ENCODE measurements at regions not wholly inside any gene's neighbourhood (a gene's known extent, or its start where the extent isn't known, plus 50 kb on each side); places are given as distances from the start of the nearest gene placed in this dataset.

DNA sequence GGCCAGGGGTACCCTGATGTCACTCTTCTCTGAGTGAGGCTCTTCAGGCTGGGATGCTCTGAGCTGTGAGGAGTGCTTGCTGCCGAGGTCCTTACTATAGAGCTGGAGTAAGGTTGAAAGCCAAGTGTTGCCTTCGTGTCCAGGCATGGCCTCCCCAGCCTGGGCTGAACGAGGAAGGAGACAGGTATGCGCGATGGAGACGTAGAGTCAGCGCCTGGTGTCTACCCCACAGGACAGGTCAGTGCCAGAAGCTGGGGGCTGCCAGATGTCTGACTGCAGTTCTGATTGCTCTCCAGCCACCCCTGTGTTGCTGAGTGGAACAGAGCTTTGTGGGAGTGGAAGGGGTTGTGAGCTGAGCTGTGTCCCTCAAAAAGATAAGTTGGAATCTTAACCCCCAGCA, 135.8 kb upstream of the AJAP1 start:
- DNase-seq (ENCODE audit: low read depth): no peak

DNA sequence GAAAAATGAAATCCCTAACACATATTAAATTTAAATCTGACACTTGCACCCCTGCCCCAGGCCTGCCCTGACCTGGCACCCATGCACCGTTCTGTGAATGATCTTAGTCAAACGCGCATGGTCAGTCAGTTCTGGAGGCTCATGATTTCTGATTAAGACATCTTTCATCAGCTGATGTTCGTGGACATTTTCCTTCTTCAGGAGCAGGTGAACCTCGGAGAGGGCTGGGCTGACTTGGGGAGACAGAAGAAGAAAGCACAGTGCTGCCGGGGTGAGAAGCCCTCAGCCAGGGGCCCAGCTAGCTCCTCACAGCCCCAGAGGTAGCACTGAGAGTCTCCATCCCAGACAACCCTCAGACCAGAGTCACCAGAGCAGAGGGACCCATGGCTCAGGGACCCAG, 134.5 kb upstream of the AJAP1 start:
- DNase-seq (ENCODE audit: low read depth): no peak

DNA sequence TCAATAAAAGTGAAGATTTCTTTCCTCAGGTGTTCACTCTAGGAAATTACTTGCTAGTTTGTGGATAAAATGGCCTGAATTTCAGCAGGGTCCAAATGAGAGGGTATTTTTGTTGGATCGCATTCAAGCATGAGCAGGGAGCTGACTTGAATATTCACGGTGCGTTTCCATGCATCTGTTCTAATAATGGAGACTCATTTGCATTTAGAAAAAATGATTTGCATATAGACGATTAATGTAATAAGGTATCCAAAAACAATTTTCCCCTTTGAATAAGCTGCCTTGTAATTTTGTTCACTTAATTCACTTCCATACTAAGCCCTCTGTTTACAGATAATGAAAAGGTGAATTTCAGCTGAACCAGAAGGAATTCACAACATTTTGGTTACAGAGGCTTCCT, 130.9 kb upstream of the AJAP1 start:
- no peak for DNase-seq (ENCODE audit: low read depth)

DNA sequence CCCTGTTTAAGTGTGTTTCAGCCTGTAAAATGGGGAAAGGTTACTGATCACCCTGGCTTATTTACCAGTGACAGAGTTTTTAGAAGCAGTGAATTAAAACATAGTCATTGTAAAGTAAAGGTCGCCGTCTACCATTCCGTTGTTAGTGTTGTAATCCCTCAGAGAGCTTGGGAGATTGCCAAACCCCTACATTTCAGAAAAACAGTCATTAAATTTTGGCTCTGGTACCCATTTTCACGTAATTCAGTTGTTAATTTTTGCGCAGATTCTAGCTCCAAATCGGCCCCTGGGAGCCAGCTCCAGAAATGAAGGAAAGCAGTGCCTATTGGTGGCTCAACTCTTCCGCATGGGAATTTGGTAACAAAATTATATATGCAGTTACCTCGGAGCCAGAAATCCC, 127.7 kb upstream of the AJAP1 start:
- DNase-seq (ENCODE audit: low read depth): no peak

DNA sequence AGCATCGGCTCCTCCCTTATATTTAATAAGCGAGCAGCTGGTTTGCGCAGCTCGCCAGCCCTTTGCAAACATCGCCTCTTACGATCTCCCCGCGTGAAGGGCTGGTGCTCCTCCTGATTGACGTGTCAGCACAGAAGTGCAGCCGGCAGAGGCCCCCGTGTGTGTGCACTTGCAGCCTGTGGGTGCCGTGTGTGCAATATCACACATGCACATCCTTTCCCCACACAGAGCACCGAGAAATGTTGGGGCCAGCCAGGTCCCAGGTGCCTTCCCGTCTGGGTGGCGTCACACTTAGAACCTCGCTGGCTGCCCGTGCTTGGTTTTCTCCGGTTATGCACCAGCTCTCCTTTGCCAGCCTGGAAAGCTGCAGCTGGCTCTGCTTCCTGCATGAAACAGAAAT, 126.6 kb upstream of the AJAP1 start:
- DNase-seq (ENCODE audit: low read depth): no peak

DNA sequence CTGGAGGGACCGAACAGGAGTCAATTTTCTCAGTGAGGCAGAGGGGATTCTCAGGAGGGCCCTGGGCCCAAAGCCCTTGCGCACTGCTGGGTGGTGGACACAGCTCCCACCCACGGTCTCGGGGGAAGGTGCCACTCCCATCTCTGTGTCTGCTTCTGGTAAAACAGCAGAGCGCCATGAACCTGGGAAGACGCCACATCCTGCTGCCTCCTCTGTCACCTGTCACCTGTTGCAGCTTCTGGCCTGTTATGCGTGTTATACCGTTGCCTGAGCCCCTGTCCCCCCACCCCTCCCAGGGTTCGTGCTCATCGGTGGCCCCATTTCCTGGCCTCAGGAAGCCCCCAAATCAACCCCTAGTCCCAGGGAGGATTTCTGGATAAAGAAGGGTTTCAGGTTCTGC, 125.8 kb upstream of the AJAP1 start:
- DNase-seq (ENCODE audit: low read depth): no peak

DNA sequence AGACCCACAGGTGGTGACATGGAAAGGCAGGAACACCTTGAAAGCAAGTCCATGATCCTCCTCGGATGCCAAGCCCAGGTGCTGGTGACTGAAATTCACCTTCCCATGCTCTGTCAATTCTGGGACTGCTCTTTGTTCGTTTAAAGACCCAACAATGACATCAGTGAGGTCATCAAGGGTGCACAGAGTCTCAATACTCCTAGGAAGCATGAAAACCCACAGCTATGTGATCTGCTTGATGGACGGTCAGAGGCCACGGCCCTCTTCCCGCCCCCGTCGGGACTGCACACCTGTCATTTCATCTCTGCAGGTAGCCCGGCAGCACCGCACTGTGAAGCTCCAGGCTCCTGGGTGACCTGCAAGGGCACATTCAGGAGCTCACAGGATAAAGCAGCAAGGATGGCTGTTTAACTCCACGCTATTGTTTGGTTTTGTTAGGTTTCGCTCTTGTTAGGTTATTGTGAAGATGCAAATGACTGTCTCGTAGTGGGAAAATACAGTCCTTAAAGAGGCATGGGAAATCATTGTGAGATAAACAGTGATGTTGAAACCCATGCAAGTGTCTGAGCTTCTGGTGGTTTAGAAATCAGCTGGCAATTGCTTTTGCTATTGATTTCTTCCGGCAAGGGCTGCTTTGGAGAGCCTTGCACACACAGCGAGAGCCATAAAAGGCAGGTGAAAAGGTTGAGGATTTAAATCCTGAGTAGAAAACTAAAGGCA, 124.8 kb upstream of the AJAP1 start:
- no peak for DNase-seq (ENCODE audit: low read depth)

DNA sequence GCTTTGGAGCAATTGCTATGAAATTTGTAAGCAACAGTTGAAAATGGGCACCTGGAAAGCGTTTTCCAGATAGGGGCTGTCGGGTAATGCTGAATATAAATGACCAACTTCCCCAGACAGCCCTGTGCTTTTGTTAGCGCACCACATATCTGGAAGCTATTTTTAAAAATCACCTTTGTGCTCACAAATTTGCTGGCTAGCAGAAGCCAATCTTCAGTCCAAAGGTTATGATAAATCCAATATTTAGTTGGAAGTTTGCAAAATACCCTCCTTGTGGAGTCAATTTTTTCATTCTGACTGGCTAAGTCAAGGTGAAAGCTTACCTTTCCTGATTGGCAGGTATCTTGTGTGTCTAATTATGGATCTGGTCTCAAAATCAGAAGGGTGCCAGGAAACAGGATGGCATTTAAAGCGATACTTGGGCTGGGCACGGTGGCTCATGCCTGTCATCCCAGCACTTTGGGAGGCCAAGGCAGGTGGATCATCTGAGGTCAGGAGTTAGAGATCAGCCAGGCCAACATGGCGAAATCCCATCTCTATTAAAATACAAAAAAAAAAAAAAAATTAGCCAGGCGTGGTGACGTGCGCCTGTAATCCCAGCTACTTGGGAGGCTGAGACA, 124.1 kb upstream of the AJAP1 start:
- no peak for DNase-seq (ENCODE audit: low read depth)

DNA sequence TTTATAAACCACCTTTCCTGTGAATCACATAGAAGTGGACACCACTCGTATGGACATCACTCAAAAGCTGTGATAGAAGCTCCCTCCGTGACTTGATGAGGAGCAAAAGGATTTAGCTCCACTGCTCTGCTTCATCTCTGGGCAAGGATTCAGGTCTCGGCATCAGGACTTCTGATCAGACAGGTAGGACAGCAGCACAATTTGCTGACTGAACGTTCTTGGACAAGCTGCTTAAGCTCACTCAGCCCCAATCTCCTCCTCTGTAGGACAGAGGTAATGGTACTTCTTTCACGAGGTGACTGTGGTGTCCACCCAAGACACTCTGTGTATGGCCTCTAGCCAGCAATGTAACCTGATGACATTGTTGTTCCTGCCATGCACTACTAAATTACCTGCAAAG, 122.6 kb upstream of the AJAP1 start:
- no peak for DNase-seq (ENCODE audit: low read depth)

DNA sequence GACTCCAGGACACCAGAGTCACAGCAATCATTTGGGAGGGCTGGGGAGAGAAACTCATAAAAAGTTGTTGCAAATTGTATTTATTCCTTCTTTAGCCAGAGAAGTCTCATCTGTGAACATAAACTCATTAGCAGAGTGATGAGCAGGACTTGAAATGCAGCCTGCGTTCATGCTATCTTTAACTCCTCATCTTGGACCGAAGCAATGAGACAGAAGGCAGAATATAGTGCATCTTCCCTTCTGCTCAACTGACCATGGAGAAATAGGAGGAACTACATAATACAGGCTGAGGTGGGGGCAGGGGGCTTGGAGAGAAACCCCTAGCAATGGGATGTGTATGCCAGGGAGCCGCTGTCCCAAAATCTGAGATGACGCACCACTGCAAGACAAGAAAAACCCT, 121.8 kb upstream of the AJAP1 start:
- no peak for DNase-seq (ENCODE audit: low read depth)

DNA sequence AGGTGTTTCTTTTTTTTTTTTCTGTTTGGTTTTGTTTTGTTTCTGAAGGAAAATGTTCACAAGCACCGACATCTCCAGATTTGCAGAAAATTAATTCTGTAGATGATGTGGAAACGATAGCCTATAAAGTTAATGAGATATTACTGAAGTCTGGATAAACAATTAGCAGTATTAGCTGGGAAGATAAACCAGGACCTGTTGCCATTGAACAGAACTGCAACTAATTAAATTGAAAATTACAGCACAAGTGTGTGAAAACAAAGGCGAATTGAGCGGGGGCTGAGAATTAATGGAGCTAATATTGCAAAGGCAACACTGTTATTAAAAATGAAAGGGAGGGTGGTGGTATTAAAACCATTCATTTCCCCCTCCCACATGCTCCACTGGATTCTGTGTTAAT, 107.5 kb upstream of the AJAP1 start:
- DNase-seq (ENCODE audit: low read depth): no peak

DNA sequence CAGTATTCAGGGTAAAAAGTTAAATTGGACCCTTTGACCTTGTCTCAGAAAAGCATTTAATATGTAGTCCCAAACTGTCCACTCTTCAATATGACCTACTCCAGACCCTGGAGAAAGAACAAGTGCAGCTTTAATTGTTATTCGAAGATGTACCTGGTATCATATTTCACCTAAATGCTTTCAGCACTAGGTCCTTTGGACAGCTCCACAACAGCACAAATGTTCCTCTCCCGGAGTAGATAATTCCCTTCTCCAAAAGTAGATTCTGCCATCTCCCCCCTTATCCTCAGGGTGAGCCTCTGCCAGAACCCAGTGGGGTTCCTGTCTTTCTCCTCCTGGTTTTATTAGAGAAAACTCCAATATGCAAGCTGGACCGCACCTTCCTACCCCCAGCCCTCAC, 104.5 kb upstream of the AJAP1 start:
- no peak for DNase-seq (ENCODE audit: low read depth)

DNA sequence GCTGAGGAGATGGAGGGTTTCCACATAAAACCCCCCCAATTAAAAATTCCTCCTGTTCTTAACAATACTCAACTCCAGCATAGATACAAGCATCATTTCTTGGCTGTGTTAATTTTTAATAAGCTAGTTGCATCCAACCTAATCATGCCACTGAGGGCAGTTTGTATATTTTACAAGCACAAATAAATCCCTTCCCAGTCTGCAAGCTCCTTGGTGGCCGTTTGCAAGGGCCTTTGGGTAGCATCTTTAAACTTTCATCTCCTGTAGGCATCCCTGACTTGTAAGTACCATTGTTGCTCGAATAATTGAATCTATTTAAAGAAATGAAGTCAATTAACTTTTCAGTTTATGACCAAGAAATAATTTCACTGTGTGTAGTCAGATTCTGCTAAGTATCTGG, 103.5 kb upstream of the AJAP1 start:
- no peak for DNase-seq (ENCODE audit: low read depth)

DNA sequence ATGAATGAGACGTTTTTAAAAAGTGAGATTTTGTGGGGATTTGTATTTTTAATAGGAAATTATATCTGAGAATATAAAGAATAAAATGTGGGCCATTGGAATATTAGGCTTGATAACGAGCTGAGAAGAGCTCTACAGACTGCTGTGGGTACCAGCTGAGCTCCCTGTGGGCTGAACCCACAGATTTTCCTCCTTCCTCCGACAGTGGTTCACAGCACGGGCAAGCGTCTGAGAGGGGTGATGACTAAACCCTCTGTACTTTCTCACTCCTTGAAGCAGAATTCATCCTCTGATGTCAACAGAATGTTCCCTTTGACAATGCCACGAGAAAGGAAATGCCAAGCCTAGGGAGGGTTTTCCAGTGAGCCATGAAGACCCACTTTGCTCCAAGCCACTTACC, 102.7 kb upstream of the AJAP1 start:
- DNase-seq (ENCODE audit: low read depth): no peak

DNA sequence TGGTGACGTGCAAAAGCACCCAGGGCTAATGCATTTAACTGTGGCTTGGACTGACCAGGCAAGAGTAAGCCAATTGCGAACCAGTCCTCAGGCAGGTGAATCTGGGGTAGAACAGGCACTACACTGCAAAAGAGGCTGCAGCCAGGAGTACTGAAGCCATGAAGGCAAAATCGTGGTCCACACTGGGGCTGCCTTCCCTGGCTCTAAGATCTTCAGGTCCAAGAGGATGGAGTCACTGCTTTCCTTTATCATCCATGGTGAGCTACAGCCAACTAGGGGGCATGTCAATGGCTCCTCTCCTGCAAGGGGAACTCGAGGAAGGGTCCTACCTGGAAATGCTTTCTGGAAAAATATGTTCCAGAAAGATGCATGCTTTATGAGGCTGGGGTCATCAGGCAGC, 100.6 kb upstream of the AJAP1 start:
- DNase-seq (ENCODE audit: low read depth): no peak

DNA sequence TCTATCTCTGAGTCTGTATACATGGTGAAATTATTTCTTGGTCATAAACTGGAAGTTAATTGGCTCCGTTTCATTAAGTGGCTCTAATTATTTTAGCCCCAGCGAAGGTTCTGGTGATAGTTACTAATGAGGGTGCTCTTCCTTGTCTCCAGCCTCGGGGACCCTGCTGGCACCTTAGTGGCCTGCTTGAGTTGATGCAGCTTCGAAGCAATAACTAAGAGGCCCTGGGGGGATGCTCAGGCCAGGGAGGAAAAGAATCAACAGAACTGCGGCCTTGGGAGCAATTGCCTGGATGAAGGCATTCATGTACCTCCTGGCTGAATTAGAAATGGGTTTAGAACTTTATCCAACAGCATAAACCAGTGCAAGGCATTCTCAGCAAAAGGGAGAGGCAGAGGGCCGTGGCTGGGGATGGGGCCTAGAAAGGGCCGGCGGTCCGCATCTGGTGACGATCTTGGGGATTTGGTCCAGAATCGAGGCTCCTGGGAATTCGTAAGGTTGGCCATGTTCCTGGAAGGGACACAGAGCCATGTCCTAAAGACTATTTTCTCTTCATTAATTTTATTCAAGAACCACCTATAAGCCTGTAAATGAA, 100.0 kb upstream of the AJAP1 start:
- no peak for DNase-seq (ENCODE audit: low read depth)

DNA sequence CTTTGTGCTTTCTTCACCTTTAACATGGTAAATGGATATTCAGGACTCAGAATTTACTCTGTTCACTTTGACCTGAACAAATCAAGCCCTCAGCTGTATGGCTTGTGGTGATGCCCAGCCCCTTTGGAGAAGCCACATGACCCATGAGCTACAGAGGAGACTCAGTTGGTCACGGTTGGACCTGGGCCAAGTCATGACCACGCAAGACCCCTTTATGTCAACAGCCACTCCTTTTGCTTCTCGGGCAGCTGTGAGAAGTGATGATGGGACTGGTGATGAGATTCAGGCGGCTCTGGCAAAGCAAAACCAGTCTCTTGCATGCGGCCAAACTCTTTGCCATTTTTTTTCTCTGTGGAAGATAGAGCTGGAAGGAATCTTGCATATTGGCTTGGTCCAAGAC, 96.5 kb upstream of the AJAP1 start:
- no peak for DNase-seq (ENCODE audit: low read depth)

DNA sequence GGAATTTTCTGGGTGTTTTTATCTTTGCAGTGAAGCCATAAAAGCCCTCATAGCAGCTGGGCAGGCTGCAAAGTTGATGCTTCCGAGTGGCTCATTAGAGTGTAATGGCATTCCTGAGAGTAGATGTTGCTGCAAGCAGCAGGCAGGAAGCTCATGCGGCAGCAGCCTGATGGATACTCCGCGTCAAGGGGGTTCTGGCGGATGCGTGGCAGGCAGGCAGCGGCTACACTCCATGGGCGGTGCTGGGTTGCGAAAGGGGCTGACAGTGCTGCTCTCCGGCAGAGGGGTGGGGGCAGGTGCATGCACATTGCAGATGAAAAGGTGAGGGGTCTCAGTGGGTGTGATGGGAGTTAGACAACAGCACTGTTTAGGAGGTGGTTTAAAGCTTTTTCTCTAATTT, 93.2 kb upstream of the AJAP1 start:
- no peak for DNase-seq (ENCODE audit: low read depth)

DNA sequence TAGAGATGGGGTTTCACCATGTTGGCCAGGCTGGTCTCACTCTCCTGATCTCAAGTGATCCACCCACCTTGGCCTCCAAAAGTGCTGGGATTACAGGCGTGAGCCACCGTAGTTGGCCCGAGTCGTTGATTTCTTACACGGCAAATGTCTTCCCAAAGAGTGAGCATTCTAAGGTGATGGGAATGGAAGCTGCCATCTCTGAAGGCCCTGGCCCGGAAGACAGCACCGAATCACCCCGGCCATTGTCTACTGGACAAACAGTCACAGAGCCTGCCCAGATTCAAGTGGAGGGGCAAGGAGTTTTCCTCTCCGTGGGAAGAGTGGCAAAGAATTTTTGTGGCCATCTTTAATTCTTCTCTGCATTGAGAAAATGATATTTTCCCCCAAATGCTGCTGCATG, 92.1 kb upstream of the AJAP1 start:
- DNase-seq (ENCODE audit: low read depth): no peak

DNA sequence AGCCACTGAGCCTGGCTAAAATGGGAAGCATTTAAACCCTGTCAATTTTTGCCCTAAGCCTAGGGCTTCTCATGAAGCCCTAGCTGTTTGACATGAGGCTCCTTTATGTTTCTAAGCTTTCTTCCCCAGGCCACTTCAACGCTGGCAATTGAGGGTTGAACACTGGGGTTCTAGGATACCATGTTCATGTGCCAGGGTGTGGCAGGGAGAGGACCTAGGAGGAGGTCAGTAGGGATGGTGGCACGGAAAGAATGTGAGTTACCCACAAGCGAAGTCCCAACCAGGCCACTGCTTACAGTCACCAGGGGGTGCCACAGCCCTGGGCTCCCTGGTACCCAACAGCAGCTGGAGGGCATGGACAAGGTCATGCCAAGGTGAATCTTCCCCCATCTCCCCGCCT, 90.8 kb upstream of the AJAP1 start:
- DNase-seq (ENCODE audit: low read depth): no peak

DNA sequence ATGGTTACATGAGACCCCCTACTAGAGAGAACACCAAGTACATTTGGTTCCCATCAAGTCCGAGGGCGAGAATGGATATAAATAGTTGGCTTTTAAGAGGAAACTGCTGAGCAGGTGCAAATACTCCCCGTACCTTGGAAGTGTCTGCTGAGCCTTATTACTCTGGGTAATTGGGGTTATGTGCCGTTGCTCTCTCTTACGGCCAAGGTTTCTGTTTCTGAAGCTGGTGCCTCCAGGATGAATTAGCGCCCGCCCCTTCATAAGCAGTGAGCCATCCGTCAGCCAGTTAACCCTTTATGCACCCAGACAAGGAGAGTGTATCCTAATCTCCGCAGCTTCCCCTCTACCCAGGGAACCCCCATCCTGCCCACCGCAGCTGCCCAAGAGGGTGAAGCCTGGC, 90.4 kb upstream of the AJAP1 start:
- DNase-seq (ENCODE audit: low read depth): no peak

DNA sequence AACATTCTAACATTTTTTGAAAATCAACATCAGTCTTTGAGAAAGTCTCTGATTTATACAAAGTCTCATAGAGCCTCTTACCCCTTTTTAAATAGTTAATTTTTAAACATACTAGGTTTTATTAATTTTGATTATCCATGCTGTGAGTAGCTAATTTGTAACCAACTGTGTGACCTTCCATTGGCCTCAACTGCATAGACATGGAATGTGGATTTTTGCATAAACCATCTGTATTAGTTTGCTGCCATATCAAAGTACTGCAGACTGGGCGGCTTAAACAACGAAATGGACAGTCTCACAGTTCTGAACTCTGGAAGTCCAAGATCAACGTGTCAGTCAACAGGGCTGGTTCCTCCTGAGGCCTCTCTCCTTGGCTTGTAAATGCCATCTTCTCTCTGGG, 89.2 kb upstream of the AJAP1 start:
- peak; percentile 4 for DNase-seq (ENCODE audit: low read depth)

DNA sequence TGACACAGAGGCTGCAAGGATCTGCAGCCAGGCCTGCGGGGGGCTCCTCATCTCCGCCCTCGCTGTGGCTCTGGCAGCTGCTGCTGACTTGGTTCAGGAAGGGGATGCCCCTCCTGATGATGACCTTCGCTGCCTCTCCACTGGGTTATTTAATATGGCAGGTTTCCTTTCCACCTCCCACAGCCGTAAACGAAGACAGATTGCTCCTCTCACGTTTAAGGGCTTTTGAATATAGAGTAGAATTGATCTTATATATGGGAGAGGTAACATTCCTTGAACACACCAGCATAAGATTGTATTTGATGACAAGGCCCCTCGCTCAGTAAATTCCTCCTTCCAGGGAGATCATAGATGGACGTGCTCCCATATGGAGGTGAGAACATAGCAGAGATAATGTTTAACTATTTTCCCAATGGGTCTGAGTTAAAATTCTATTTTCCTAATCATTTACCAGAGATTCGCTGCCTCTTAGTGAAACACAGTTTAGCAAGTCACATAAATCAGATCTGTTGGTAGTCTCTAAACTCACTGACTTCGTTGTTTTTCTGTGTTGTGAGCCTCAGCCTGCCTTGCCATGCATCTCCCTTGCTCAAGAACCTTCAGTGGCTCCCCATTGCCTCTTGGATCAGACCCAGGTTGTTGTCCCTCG, 88.5 kb upstream of the AJAP1 start:
- peak; percentile 25 for DNase-seq (ENCODE audit: low read depth)

Data from renal cortical epithelial cell (primary cell).